MM.1S (cell line): ENCODE measurements at regions not wholly inside any gene's neighbourhood (a gene's known extent, or its start where the extent isn't known, plus 50 kb on each side); places are given as distances from the start of the nearest gene placed in this dataset.

Experiments
- CTCF ChIP-seq: fragments of 300-600 bp; sonication (generic); IDR thresholded peaks from 2 replicates; pipeline ENCODE4 v1.5.1; 2016; ENCODE audit warnings: antibody characterized with exemption, low read length, mixed read lengths
- EZH2 ChIP-seq: fragments of 300-600 bp; sonication (generic); optimal IDR thresholded peaks from 2 replicates; pipeline ENCODE3; 2017; ENCODE audit warnings: low read depth, mild to moderate bottlenecking, antibody characterized with exemption, low read length, mixed read lengths
- EZH2phosphoT487 ChIP-seq: fragments of 300-600 bp; sonication (generic); IDR thresholded peaks from 2 replicates; pipeline ENCODE4 v1.6.1; 2018; ENCODE audit warnings: antibody characterized with exemption, low read length

DNA sequence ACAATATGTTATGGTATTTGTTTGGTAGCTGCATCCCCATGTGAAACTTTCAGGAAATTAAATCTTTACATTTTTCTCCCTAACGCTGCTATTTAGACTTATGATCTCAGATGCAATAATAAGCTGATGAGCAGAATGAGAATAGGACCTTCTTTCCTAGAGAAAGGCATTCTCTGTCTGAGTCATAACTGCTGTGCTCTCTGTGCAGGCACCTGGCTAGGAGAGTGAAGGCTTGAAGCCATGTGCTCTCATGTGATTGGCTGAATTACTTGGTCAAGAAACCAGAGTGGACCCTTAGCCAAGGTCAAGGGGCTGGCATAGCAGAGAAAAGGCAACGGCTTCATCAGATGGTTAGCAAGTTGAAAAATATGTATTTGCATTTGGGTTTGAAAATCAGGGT lies 185.0 kb downstream of the ADAMTS15 start:
- TF ChIP-seq EZH2 (no peak), CTCF (no peak), EZH2phosphoT487 (no peak)
